H7 (cell line): ENCODE measurements at regions not wholly inside any gene's neighbourhood (a gene's known extent, or its start where the extent isn't known, plus 50 kb on each side); places are given as distances from the start of the nearest gene placed in this dataset.

Experiments
- DNase-seq: peaks from one replicate; pipeline ENCODE4 v3.0.0; 2012
- H3K27me3 ChIP-seq: 2 replicates; pipeline ENCODE4 v1.6.0; 2011; ENCODE audit warnings: mild to moderate bottlenecking, low read length; ENCODE audit not compliant: control insufficient read depth, insufficient read depth
- H3K36me3 ChIP-seq: replicated peaks from 2 replicates; pipeline ENCODE4 v1.5.1; 2011; ENCODE audit warnings: low read length; ENCODE audit not compliant: control insufficient read depth, insufficient read depth
- H3K4me3 ChIP-seq: 2 replicates; pipeline ENCODE4 v1.5.1; 2011; ENCODE audit warnings: low read depth, mild to moderate bottlenecking, control low read depth, low read length, moderate library complexity; ENCODE audit not compliant: insufficient read depth

- no peak overlapping the region for H3K4me3 ChIP-seq
- no peaks in the 10 kb centered on the region for H3K27me3 ChIP-seq
- no peaks in the 10 kb centered on the region for H3K36me3 ChIP-seq
- no peak for DNase-seq
Measured at GRCh38 chr4:123297836-123298235, 98.8 kb upstream of the SPRY1 start.

- Histone ChIP-seq H3K27me3 (no peaks in the 10 kb centered on the region), H3K4me3 (no peak overlapping the region), H3K36me3 (no peaks in the 10 kb centered on the region)
- DNase-seq: no peak
Measured at GRCh38 chr4:123298261-123298660, 98.3 kb upstream of the SPRY1 start.

GRCh38 chr4:123298801-123299200, 97.8 kb upstream of the SPRY1 start:
- H3K4me3 ChIP-seq: no peak overlapping the region
- DNase-seq: no peak
- H3K27me3 ChIP-seq: no peaks in the 10 kb centered on the region
- no peaks in the 10 kb centered on the region for H3K36me3 ChIP-seq

GRCh38 chr4:123299212-123299691, 97.3 kb upstream of the SPRY1 start:
- H3K36me3 ChIP-seq: no peaks in the 10 kb centered on the region
- no peak for DNase-seq
- H3K27me3 ChIP-seq: no peaks in the 10 kb centered on the region
- no peak overlapping the region for H3K4me3 ChIP-seq

- DNase-seq: no peak
Measured at GRCh38 chr4:123300222-123301039, 96.2 kb upstream of the SPRY1 start.

GRCh38 chr4:123301923-123302322, 94.7 kb upstream of the SPRY1 start:
- Histone ChIP-seq H3K4me3 (no peak overlapping the region), H3K27me3 (no peaks in the 10 kb centered on the region), H3K36me3 (no peaks in the 10 kb centered on the region)
- no peak for DNase-seq

More at GRCh38 chr4:123300222-123301039, 96.2 kb upstream of the SPRY1 start:
- Histone ChIP-seq H3K36me3 (no peaks in the 10 kb centered on the region), H3K4me3 (no peak overlapping the region), H3K27me3 (no peaks in the 10 kb centered on the region)

- Histone ChIP-seq H3K4me3 (no peak overlapping the region), H3K36me3 (no peaks in the 10 kb centered on the region)
- peak; percentile 72 for DNase-seq
Measured at GRCh38 chr4:123304151-123304964, 92.2 kb upstream of the SPRY1 start.

GRCh38 chr4:123305736-123306135, 90.9 kb upstream of the SPRY1 start:
- Histone ChIP-seq H3K36me3 (no peaks in the 10 kb centered on the region), H3K4me3 (no peak overlapping the region), H3K27me3 (no peaks in the 10 kb centered on the region)
- no peak for DNase-seq

More at GRCh38 chr4:123304151-123304964, 92.2 kb upstream of the SPRY1 start:
- H3K27me3 ChIP-seq: no peaks in the 10 kb centered on the region

- H3K27me3 ChIP-seq: no peaks in the 10 kb centered on the region
- no peak overlapping the region for H3K4me3 ChIP-seq
- no peak for DNase-seq
Measured at GRCh38 chr4:123306769-123307168, 89.8 kb upstream of the SPRY1 start.

GRCh38 chr4:123308667-123309066, 87.9 kb upstream of the SPRY1 start:
- no peaks in the 10 kb centered on the region for H3K27me3 ChIP-seq
- H3K36me3 ChIP-seq: no peaks in the 10 kb centered on the region
- DNase-seq: no peak

More at GRCh38 chr4:123306769-123307168, 89.8 kb upstream of the SPRY1 start:
- no peaks in the 10 kb centered on the region for H3K36me3 ChIP-seq

GRCh38 chr4:123312116-123312515, 84.5 kb upstream of the SPRY1 start:
- no peaks in the 10 kb centered on the region for H3K27me3 ChIP-seq
- no peak overlapping the region for H3K4me3 ChIP-seq
- no peaks in the 10 kb centered on the region for H3K36me3 ChIP-seq
- DNase-seq: no peak

More at GRCh38 chr4:123308667-123309066, 87.9 kb upstream of the SPRY1 start:
- H3K4me3 ChIP-seq: no peak overlapping the region

GRCh38 chr4:123312951-123313592, 83.5 kb upstream of the SPRY1 start:
- H3K27me3 ChIP-seq: no peaks in the 10 kb centered on the region
- no peaks in the 10 kb centered on the region for H3K36me3 ChIP-seq
- DNase-seq: no peak
- no peak overlapping the region for H3K4me3 ChIP-seq

GRCh38 chr4:123315617-123316016, 81.0 kb upstream of the SPRY1 start:
- H3K4me3 ChIP-seq: no peak overlapping the region
- no peak for DNase-seq
- H3K36me3 ChIP-seq: no peaks in the 10 kb centered on the region
- H3K27me3 ChIP-seq: no peaks in the 10 kb centered on the region

- DNase-seq: no peak
- no peak overlapping the region for H3K4me3 ChIP-seq
- no peaks in the 10 kb centered on the region for H3K27me3 ChIP-seq
- H3K36me3 ChIP-seq: no peaks in the 10 kb centered on the region
Measured at GRCh38 chr4:123317211-123317610, 79.4 kb upstream of the SPRY1 start.
